IMR-90 (cell line): ENCODE measurements at regions not wholly inside any gene's neighbourhood (a gene's known extent, or its start where the extent isn't known, plus 50 kb on each side); places are given as distances from the start of the nearest gene placed in this dataset.

Source experiments
- ATAC-seq: fragments of 200-7000 bp; cut with Tn5 transposase; 2 replicates; pipeline ENCODE4 v1.9.1; 2020; ENCODE audit warnings: low read depth, mild to moderate bottlenecking, moderate library complexity
- BruUV-seq: library from RNA; stranded (reverse); fragments of 400-500 nt; replicated peaks from 2 replicates; lab custom pipeline; 2021; lab: Mats Ljungman, UMichigan
- CTCF ChIA-PET: fragments of 300-600 bp; formaldehyde crosslinking; extraction: SDS; loops from one replicate; lab custom pipeline; 2021; ENCODE audit warnings: antibody characterized with exemption; lab: Yijun Ruan, JAX
- POLR2A ChIA-PET: fragments of 300-600 bp; sonication (Branson Sonifier 250); formaldehyde crosslinking; loops from one replicate; lab custom pipeline; 2022; ENCODE audit warnings: antibody characterized with exemption; ENCODE audit not compliant: unreplicated experiment; lab: Charles Lee
- DNase-seq: peaks from one replicate; pipeline ENCODE4 v3.0.0; 2013
- H2AFZ ChIP-seq: replicated peaks from 2 replicates; pipeline ENCODE3; 2013; ENCODE audit warnings: low read length, mild to moderate bottlenecking; ENCODE audit not compliant: poor library complexity
- H2AK5ac ChIP-seq: 2 replicates; pipeline ENCODE4 v1.6.1; 2013; ENCODE audit warnings: low read depth, low read length, inconsistent platforms
- H2AK9ac ChIP-seq: replicated peaks from 2 replicates; pipeline ENCODE3; 2013; ENCODE audit warnings: mild to moderate bottlenecking, low read depth, low read length, moderate library complexity; ENCODE audit not compliant: poor library complexity
- H2BK120ac ChIP-seq: 2 replicates; pipeline ENCODE4 v1.6.1; 2013; ENCODE audit warnings: low read depth, low read length, inconsistent platforms
- H2BK15ac ChIP-seq: 3 replicates; pipeline ENCODE4 v1.6.1; 2013; ENCODE audit warnings: low read depth, low read length, inconsistent platforms
- H2BK20ac ChIP-seq: 2 replicates; pipeline ENCODE4 v1.6.1; 2013; ENCODE audit warnings: low read depth, mild to moderate bottlenecking, inconsistent platforms, low read length, moderate library complexity
- H2BK5ac ChIP-seq: 2 replicates; pipeline ENCODE4 v1.6.1; 2013; ENCODE audit warnings: mild to moderate bottlenecking, low read depth, low read length, inconsistent platforms; ENCODE audit not compliant: poor library complexity, severe bottlenecking
- H3K14ac ChIP-seq: replicated peaks from 2 replicates; pipeline ENCODE4 v1.6.1; 2013; ENCODE audit warnings: low read depth, low read length, inconsistent platforms
- H3K18ac ChIP-seq: 2 replicates; pipeline ENCODE4 v1.6.1; 2013; ENCODE audit warnings: low read depth, low read length, control low read depth
- H3K23ac ChIP-seq: 2 replicates; pipeline ENCODE4 v1.6.1; 2013; ENCODE audit warnings: low read depth, low read length, inconsistent platforms
- H3K27ac ChIP-seq: 2 replicates; pipeline ENCODE4 v1.5.1; 2013; ENCODE audit warnings: mild to moderate bottlenecking, control low read depth, low read length; ENCODE audit not compliant: insufficient read depth
- H3K27me3 ChIP-seq: 2 replicates; pipeline ENCODE4 v1.6.1; 2013; ENCODE audit warnings: low read length; ENCODE audit not compliant: control insufficient read depth, insufficient read depth
- H3K36me3 ChIP-seq: 2 replicates; pipeline ENCODE4 v1.6.1; 2013; ENCODE audit warnings: low read length, mixed read lengths; ENCODE audit not compliant: control insufficient read depth, insufficient read depth
- H3K4ac ChIP-seq: 2 replicates; pipeline ENCODE4 v1.6.1; 2013; ENCODE audit warnings: low read depth, low read length, inconsistent platforms
- H3K4me1 ChIP-seq: 2 replicates; pipeline ENCODE4 v1.6.1; 2013; ENCODE audit warnings: low read length, mixed read lengths; ENCODE audit not compliant: control insufficient read depth, insufficient read depth
- H3K4me2 ChIP-seq: 2 replicates; pipeline ENCODE4 v1.6.1; 2013; ENCODE audit warnings: low read depth, mild to moderate bottlenecking, control low read depth, low read length, moderate library complexity
- H3K4me3 ChIP-seq: 2 replicates; pipeline ENCODE4 v1.5.1; 2013; ENCODE audit warnings: low read depth, mild to moderate bottlenecking, control low read depth, low read length, moderate library complexity; ENCODE audit not compliant: insufficient read depth
- H3K56ac ChIP-seq: 2 replicates; pipeline ENCODE4 v1.6.1; 2013; ENCODE audit warnings: low read length, inconsistent platforms; ENCODE audit not compliant: insufficient read depth; ENCODE audit errors: extremely low read depth
- H3K79me1 ChIP-seq, 2 experiments: 2 replicates each; pipeline ENCODE4 v1.6.1; 2013; ENCODE audit warnings: low read length in 2 of 2, inconsistent platforms in 1 of 2, low read depth in 1 of 2
- H3K9ac ChIP-seq: 2 replicates; pipeline ENCODE4 v1.6.1; 2013; ENCODE audit warnings: low read depth, low read length, control low read depth
- H3K9me1 ChIP-seq: 2 replicates; pipeline ENCODE4 v1.6.1; 2013; ENCODE audit warnings: low read length, inconsistent platforms; ENCODE audit not compliant: insufficient read depth
- H3K9me3 ChIP-seq: 2 replicates; pipeline ENCODE4 v1.6.1; 2013; ENCODE audit warnings: low read length; ENCODE audit not compliant: control insufficient read depth, insufficient read depth
- H4K20me1 ChIP-seq: 2 replicates; pipeline ENCODE4 v1.6.1; 2013; ENCODE audit warnings: low read length, inconsistent platforms; ENCODE audit not compliant: insufficient read depth
- H4K5ac ChIP-seq: 2 replicates; pipeline ENCODE4 v1.6.1; 2013; ENCODE audit warnings: mild to moderate bottlenecking, low read depth, low read length, control low read depth
- H4K8ac ChIP-seq, 2 experiments: 2 replicates each; pipeline ENCODE4 v1.6.1; 2013; ENCODE audit warnings: low read depth in 2 of 2, low read length in 2 of 2, control low read depth in 1 of 2, inconsistent platforms in 1 of 2
- H4K91ac ChIP-seq: 2 replicates; pipeline ENCODE4 v1.6.1; 2013; ENCODE audit warnings: low read depth, low read length, inconsistent platforms; ENCODE audit not compliant: insufficient read depth
- CEBPB ChIP-seq: IDR thresholded peaks from 2 replicates; pipeline ENCODE4 v1.6.1; 2012; ENCODE audit warnings: low read depth, low read length, improper control_type of control experiment
- CHD1 ChIP-seq: IDR thresholded peaks from 2 replicates; pipeline ENCODE4 v1.6.1; 2012; ENCODE audit warnings: low read depth, low read length, improper control_type of control experiment
- RCOR1 ChIP-seq: IDR thresholded peaks from 2 replicates; pipeline ENCODE4 v1.6.1; 2012; ENCODE audit warnings: mild to moderate bottlenecking, low read length, improper control_type of control experiment; ENCODE audit not compliant: insufficient replicate concordance
- SMC3 ChIP-seq: fragments of 150-350 bp; IDR thresholded peaks from 2 replicates; pipeline ENCODE4 v1.6.1; 2016; ENCODE audit warnings: low read depth, mild to moderate bottlenecking, antibody characterized with exemption, low read length, moderate library complexity
- USF2 ChIP-seq: fragments of 150-350 bp; IDR thresholded peaks from 2 replicates; pipeline ENCODE4 v1.6.1; 2017; ENCODE audit warnings: mild to moderate bottlenecking, antibody characterized with exemption, low read length, low read depth
- WGBS, 2 experiments: methylation state at CpG; one replicate each; pipeline versions ENCODE4 v1.1.5 to v1.1.7; 2013; ENCODE audit warnings: missing lambda C conversion rate in 2 of 2; ENCODE audit not compliant: insufficient read length in 1 of 2; ENCODE audit errors: extremely low coverage in 2 of 2; 5-methylcytosine and 5-hydroxymethylcytosine counted together
- dilution Hi-C: fragments of 300-500 bp; cut with HindIII; formaldehyde crosslinking; loops from one replicate; pipeline ENCODE4 v1.14.3; 2018; ENCODE audit warnings: low sequenced_read_pairs; ENCODE audit not compliant: unreplicated experiment
- in situ Hi-C: fragments of 300-500 bp; cut with MboI; formaldehyde crosslinking; loops from 3 replicates; pipeline ENCODE4 v1.14.3; 2019; ENCODE audit warnings: low sequenced_read_pairs, inconsistent platforms, mixed read lengths
- intact Hi-C: fragments of 100-400 bp; cut with micrococcal nuclease; formaldehyde crosslinking; loops from 2 replicates; pipeline ENCODE4 v1.10.0; 2022

DNA sequence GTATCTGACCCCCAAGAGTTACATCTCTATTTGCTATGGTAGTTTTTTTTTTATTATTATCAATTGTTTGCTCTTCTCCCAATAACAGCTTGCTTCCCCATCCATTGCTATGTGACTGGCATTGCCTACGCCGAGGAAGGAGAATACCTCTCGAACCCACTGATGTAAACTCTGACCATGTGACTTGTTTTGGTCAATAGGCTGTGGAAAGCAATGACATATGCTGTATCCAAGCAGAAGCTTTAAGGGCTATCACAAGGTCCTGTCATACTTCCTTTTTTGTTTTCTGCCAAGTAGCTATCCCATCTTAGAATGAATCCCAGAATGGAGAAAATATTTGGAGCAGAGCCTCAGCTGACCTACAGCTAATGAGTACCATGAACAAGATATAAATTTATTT, 111.0 kb upstream of the FRMD4B start:
- Histone ChIP-seq H3K4me3 (no peak overlapping the region), H3K4me1 (no peaks in the 10 kb centered on the region), H3K9ac (no peak overlapping the region), H4K5ac (no peak overlapping the region), H3K4me2 (no peak overlapping the region), H3K36me3 (no peaks in the 10 kb centered on the region), H3K9me3 (no peaks in the 10 kb centered on the region), H3K18ac (no peak overlapping the region), H3K4ac (no peak overlapping the region), H3K9me1 (no peaks in the 10 kb centered on the region), H3K14ac (no peak overlapping the region), H2BK120ac (no peak overlapping the region), H2BK5ac (no peak overlapping the region), H2BK15ac (no peak overlapping the region), H4K91ac (no peak overlapping the region), H2AFZ (no peak overlapping the region), H2AK5ac (no peak overlapping the region), H3K27me3 (no peaks in the 10 kb centered on the region), H3K79me1 (no peaks in the 10 kb centered on the region), H2BK20ac (no peak overlapping the region), H3K23ac (no peak overlapping the region), H4K8ac (no peak overlapping the region), H4K20me1 (no peaks in the 10 kb centered on the region), H2AK9ac (no peak overlapping the region), H3K56ac (no peak overlapping the region), H3K27ac (no peak overlapping the region)
- no TSS peak for BruUV-seq
- POLR2A ChIA-PET: no interaction called here
- DNase-seq (no peak), ATAC-seq (no peak)
- WGBS, 2 experiments: 40% methylated on average over 3 of the region's 3 CpGs; no CpG with 5 or more reads in 1 of the 2 experiments
- CTCF ChIA-PET: interaction anchor here (0.6 kb wide), 1 partner anchor 500 kb away, joined by 5 read pairs; no protein-coding TSS in a partner anchor
- TF ChIP-seq RCOR1 (no peak), CEBPB (no peak), CHD1 (no peak), USF2 (no peak), SMC3 (no peak)
- intact Hi-C loops: no loop called here
- dilution Hi-C loops: no loop called here
- in situ Hi-C loops: no loop called here
